ENCODE measurements at regions not wholly inside any gene's neighbourhood (a gene's known extent, or its start where the extent isn't known, plus 50 kb on each side); places are given as distances from the start of the nearest gene placed in this dataset.

DNA sequence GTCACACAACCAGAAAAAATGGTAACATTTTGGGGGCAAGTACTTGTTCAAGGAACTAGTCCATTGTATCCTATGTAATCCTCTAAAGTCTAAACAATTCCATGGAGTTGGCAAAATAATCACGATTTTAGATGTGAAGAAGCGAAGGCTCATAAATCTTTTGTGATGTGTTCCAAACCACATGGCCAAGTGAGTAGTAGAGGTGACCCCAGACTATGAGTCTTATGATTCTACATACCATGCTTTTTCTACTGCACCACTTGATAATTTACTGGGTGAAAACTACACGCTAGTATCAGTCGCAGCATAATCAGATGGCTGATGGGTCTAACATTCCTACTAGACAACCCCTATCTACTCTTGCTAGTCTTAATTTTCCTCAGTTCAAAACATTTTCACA lies 371.4 kb downstream of the OSR1 start:
- Histone ChIP-seq H3F3A (ENCODE audit: low read depth) (no peaks in the 10 kb centered on the region), H2AFZ (ENCODE audit: low read length) (no peak overlapping the region)
- no peak for TF ChIP-seq EZH2phosphoT487 (IDR thresholded peaks at IDR 0.05; ENCODE audit: borderline replicate concordance)
- TF ChIP-seq, protein P1, sequence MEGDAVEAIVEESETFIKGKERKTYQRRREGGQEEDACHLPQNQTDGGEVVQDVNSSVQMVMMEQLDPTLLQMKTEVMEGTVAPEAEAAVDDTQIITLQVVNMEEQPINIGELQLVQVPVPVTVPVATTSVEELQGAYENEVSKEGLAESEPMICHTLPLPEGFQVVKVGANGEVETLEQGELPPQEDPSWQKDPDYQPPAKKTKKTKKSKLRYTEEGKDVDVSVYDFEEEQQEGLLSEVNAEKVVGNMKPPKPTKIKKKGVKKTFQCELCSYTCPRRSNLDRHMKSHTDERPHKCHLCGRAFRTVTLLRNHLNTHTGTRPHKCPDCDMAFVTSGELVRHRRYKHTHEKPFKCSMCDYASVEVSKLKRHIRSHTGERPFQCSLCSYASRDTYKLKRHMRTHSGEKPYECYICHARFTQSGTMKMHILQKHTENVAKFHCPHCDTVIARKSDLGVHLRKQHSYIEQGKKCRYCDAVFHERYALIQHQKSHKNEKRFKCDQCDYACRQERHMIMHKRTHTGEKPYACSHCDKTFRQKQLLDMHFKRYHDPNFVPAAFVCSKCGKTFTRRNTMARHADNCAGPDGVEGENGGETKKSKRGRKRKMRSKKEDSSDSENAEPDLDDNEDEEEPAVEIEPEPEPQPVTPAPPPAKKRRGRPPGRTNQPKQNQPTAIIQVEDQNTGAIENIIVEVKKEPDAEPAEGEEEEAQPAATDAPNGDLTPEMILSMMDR (conservative IDR thresholded peaks at IDR 0.05; ENCODE audit: low read length) = no peak

DNA sequence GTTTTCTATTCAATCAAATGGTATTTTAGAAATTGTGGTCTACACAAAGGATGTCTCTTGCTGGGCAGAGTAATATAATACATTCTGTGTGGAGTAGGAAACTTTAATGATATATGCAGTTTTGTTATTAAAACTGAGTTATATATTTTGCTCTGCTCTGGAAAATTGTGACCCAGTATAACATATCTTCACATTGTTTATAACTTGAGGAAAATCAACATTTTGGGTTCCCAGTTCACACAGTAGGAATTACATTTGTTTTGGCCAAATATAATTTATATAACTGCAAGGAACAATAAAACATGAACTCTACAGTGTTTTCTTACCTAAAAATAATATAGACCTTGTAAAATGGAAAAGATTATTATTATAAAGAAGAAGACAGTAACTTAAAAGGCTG lies 372.4 kb downstream of the OSR1 start:
- H3K4me3 ChIP-seq (ENCODE audit: low read length, poor library complexity, severe bottlenecking) = no peak overlapping the region
- H3K4me1 ChIP-seq (ENCODE audit: insufficient read depth, low read length, poor library complexity, severe bottlenecking) = no peaks in the 10 kb centered on the region
- no peaks in the 10 kb centered on the region for H4K20me1 ChIP-seq (ENCODE audit: insufficient read depth, low read length, poor library complexity, severe bottlenecking)
- TF ChIP-seq, protein P1 (conservative IDR thresholded peaks at IDR 0.05; ENCODE audit: low read length) = no peak
- TF ChIP-seq EZH2phosphoT487 (IDR thresholded peaks at IDR 0.05; ENCODE audit: borderline replicate concordance) = no peak
- H3K9me3 ChIP-seq (ENCODE audit: insufficient read depth, low read depth, low read length) = no peaks in the 10 kb centered on the region
- no peaks in the 10 kb centered on the region for H3K36me3 ChIP-seq (ENCODE audit: insufficient read depth, low read length)
- no peak overlapping the region for H3K4me2 ChIP-seq (ENCODE audit: low read depth, low read length, poor library complexity, severe bottlenecking)
- H3K79me2 ChIP-seq (ENCODE audit: insufficient read depth, low read length) = no peaks in the 10 kb centered on the region
- H3K9me2 ChIP-seq (replicated peaks; ENCODE audit: low read depth, low read length) = no peaks in the 10 kb centered on the region
- H3K27me3 ChIP-seq (ENCODE audit: insufficient read depth, low read length, poor library complexity, severe bottlenecking) = peaks cover 20% of the 10 kb centered on the region
- no peak overlapping the region for H3K9ac ChIP-seq (ENCODE audit: low read depth, low read length, poor library complexity, severe bottlenecking)
- no peaks in the 10 kb centered on the region for H3F3A ChIP-seq (ENCODE audit: low read depth)
- H2AFZ ChIP-seq (ENCODE audit: low read length) = no peak overlapping the region

More for the DNA sequence above, 371.4 kb downstream of the OSR1 start:
- H3K9me3 ChIP-seq (ENCODE audit: insufficient read depth, low read depth, low read length) = no peaks in the 10 kb centered on the region
- no peak overlapping the region for H3K4me2 ChIP-seq (ENCODE audit: low read depth, low read length, poor library complexity, severe bottlenecking)
- no peak overlapping the region for H3K4me3 ChIP-seq (ENCODE audit: low read length, poor library complexity, severe bottlenecking)
- no peak overlapping the region for H3K9ac ChIP-seq (ENCODE audit: low read depth, low read length, poor library complexity, severe bottlenecking)
- H3K27me3 ChIP-seq (ENCODE audit: insufficient read depth, low read length, poor library complexity, severe bottlenecking) = peaks cover 10% of the 10 kb centered on the region
- no peaks in the 10 kb centered on the region for H3K79me2 ChIP-seq (ENCODE audit: insufficient read depth, low read length)
- H4K20me1 ChIP-seq (ENCODE audit: insufficient read depth, low read length, poor library complexity, severe bottlenecking) = no peaks in the 10 kb centered on the region
- no peaks in the 10 kb centered on the region for H3K4me1 ChIP-seq (ENCODE audit: insufficient read depth, low read length, poor library complexity, severe bottlenecking)
- H3K9me2 ChIP-seq (replicated peaks; ENCODE audit: low read depth, low read length) = no peaks in the 10 kb centered on the region
- no peaks in the 10 kb centered on the region for H3K36me3 ChIP-seq (ENCODE audit: insufficient read depth, low read length)

DNA sequence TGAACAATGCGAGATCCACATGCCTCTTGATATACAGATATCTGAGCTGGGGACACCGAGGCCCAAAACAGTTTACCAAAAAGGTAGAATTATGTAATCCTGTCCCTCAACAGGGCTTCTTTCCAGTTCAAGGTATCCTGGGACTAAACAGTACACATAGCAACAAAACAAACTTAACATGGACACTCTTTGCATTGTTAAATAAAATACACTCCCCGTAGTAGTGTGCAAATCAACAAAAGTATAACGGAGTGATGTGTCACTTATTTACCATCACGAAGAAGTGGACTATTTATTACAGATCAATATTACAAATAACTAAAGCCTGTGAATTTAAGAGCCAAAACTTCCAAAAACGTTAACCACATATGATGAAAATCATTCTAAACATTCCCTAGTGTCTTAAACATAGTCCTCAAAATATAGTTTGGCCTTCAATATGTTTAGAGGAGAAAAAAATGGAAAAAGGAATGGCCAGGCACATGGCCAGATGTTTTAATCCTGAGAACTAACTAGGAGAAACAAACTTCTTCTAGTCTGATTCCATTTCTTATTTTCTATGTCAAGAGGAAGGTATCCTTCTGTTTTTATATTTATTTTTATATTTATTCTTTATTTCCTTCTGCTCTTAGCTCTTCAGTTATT lies 377.5 kb downstream of the OSR1 start:
- Histone ChIP-seq H3K9me3 (ENCODE audit: insufficient read depth, low read depth, low read length) (no peaks in the 10 kb centered on the region), H3K4me1 (ENCODE audit: insufficient read depth, low read length, poor library complexity, severe bottlenecking) (no peaks in the 10 kb centered on the region), H3K36me3 (ENCODE audit: insufficient read depth, low read length) (no peaks in the 10 kb centered on the region), H3K9me2 (replicated peaks; ENCODE audit: low read depth, low read length) (no peaks in the 10 kb centered on the region), H2AFZ (ENCODE audit: low read length) (no peak overlapping the region), H3F3A (ENCODE audit: low read depth) (no peaks in the 10 kb centered on the region), H3K27me3 (ENCODE audit: insufficient read depth, low read length, poor library complexity, severe bottlenecking) (peaks cover 55% of the 10 kb centered on the region), H3K4me3 (ENCODE audit: low read length, poor library complexity, severe bottlenecking) (no peak overlapping the region), H4K20me1 (ENCODE audit: insufficient read depth, low read length, poor library complexity, severe bottlenecking) (no peaks in the 10 kb centered on the region), H3K79me2 (ENCODE audit: insufficient read depth, low read length) (no peaks in the 10 kb centered on the region), H3K4me2 (ENCODE audit: low read depth, low read length, poor library complexity, severe bottlenecking) (no peak overlapping the region), H3K9ac (ENCODE audit: low read depth, low read length, poor library complexity, severe bottlenecking) (no peak overlapping the region)
- TF ChIP-seq, protein P1 (conservative IDR thresholded peaks at IDR 0.05; ENCODE audit: low read length) = no peak
- no peak for TF ChIP-seq EZH2phosphoT487 (IDR thresholded peaks at IDR 0.05; ENCODE audit: borderline replicate concordance)

Measured in Loucy (cell line).